AG04449 (cell line): ENCODE measurements at regions not wholly inside any gene's neighbourhood (a gene's known extent, or its start where the extent isn't known, plus 50 kb on each side); places are given as distances from the start of the nearest gene placed in this dataset.

ENCODE experiments used
- CTCF ChIA-PET: fragments of 350-600 bp; formaldehyde crosslinking; extraction: SDS; loops from one replicate; lab custom pipeline; 2021; ENCODE audit warnings: antibody characterized with exemption; lab: Yijun Ruan, JAX
- POLR2A ChIA-PET: fragments of 400-600, 350-600 bp; formaldehyde crosslinking; extraction: SDS; loops from one replicate; lab custom pipeline; 2020; ENCODE audit warnings: antibody characterized with exemption, inconsistent platforms; lab: Yijun Ruan, JAX
- DNase-seq: peaks from one replicate; pipeline ENCODE4 v3.0.0-alpha.2; 2010; ENCODE audit warnings: low read depth, low spot score
- H3K4me3 ChIP-seq: 2 replicates; pipeline ENCODE4 v1.5.1; 2011; ENCODE audit warnings: low read depth, mild to moderate bottlenecking, control low read depth, low read length
- TF ChIP-seq, protein P1 (sequence below): IDR thresholded peaks from one replicate; pipeline ENCODE4 v1.5.1; 2011; ENCODE audit warnings: mild to moderate bottlenecking, moderate library complexity, low read length, control low read depth, inconsistent platforms; ENCODE audit not compliant: insufficient read depth; ENCODE audit errors: missing control alignments

DNA sequence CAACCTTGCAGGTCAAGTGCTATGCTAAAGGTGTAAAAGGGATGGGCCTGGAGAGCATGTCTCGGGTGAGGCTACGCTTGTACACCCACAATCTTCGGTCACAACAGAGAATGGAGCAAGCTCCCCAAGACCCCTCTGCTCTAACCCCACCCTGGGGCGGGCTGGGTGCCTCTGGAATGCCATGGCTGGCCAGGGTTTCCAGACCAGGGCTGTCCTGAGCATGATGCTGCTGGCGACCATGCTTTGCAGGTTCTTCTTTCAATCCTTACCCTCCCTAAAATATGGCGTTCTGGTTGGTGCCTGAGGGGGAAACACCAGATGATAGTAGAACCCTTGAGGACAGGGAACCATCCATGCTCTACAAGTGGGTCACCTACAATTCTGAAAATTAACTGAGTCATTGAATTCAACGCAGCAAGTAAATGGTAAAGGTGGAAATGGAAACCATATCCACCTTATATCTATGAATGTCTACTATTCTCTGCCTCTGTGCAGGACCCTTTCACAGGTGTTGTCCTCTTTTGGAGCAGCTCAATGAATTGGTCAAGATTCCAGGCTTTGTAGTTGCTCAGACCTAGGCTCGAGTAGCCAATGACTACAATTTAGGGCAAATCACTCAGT is 111.6 kb upstream of the EGLN3 start:
- DNase-seq, result no peak
- TF ChIP-seq, protein P1, sequence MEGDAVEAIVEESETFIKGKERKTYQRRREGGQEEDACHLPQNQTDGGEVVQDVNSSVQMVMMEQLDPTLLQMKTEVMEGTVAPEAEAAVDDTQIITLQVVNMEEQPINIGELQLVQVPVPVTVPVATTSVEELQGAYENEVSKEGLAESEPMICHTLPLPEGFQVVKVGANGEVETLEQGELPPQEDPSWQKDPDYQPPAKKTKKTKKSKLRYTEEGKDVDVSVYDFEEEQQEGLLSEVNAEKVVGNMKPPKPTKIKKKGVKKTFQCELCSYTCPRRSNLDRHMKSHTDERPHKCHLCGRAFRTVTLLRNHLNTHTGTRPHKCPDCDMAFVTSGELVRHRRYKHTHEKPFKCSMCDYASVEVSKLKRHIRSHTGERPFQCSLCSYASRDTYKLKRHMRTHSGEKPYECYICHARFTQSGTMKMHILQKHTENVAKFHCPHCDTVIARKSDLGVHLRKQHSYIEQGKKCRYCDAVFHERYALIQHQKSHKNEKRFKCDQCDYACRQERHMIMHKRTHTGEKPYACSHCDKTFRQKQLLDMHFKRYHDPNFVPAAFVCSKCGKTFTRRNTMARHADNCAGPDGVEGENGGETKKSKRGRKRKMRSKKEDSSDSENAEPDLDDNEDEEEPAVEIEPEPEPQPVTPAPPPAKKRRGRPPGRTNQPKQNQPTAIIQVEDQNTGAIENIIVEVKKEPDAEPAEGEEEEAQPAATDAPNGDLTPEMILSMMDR, result no peak
- no peak overlapping the region for H3K4me3 ChIP-seq
- ChIA-PET CTCF (no interaction called here), POLR2A (no interaction called here)

DNA sequence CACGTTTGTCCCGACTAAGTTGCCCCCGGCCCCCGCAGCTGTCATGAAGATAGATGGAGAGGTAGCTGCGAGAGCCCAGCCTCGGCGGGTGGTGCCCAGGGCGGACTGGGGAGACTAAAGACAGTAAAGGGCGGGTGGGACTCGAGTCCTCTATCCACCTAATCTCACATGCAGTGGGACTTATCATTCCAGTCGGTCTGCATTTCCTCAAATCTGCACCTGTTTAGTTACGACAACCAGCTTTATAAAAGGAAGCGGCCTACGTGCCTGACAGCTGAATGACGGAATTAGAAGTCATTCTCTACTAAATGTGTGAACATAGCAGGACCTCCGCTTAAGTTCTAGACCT is 109.8 kb upstream of the EGLN3 start:
- DNase-seq, result no peak
- H3K4me3 ChIP-seq, result peak overlapping the region; percentile 63
- TF ChIP-seq, protein P1, result no peak
- ChIA-PET POLR2A (interaction anchor here (0.8 kb wide), 1 partner anchor 71 kb away, joined by 4 read pairs; no protein-coding TSS in a partner anchor), CTCF (interaction anchor here (0.7 to 1.7 kb wide), 2 partner anchors 9 to 70 kb away, joined by 3 read pairs; no protein-coding TSS in a partner anchor)

DNA sequence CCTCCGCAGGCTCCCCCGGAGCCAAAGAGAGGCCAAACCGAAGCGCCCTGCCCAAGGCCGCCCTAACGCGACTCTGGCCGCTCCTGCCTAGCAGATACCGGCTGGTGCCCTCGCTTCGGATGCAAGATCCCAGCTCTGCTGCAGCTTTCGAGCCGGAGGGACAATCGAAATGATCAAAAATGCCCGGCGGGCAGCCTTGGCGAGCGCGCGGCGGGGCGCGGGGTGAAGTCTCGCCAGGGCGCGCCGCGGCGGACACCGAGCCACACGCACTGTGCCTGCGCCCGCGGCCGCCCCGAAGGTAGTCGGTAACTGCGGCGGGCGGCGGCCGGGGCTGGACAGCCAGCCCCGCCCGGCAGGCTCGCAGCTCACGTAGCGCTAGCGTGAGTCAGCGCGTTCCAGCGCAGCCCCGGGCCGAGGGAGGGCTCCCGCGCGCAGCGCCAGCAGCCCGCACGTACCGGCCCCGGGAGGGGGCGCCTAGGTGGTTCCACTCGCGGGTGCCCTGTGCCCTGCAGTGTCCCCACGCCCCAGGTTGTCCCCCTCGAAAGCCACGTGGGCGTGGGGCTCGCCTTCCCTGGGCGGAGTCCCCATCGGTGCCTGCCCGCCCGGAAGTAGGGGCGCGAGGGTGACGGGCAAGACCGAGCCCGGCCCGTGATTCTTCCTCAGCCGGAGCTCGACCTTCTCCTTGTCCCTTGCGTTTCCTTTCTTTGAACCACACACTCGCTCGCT is 109.2 kb upstream of the EGLN3 start:
- DNase-seq, result no peak
- TF ChIP-seq, protein P1, result no peak
- CTCF ChIA-PET, result interaction anchor here (0.7 to 1.7 kb wide), 2 partner anchors 8 to 69 kb away, joined by 3 read pairs; no protein-coding TSS in a partner anchor
- H3K4me3 ChIP-seq, result peak overlapping the region; percentile 63
- POLR2A ChIA-PET, result interaction anchor here (0.8 kb wide), 1 partner anchor 70 kb away, joined by 4 read pairs; no protein-coding TSS in a partner anchor

DNA sequence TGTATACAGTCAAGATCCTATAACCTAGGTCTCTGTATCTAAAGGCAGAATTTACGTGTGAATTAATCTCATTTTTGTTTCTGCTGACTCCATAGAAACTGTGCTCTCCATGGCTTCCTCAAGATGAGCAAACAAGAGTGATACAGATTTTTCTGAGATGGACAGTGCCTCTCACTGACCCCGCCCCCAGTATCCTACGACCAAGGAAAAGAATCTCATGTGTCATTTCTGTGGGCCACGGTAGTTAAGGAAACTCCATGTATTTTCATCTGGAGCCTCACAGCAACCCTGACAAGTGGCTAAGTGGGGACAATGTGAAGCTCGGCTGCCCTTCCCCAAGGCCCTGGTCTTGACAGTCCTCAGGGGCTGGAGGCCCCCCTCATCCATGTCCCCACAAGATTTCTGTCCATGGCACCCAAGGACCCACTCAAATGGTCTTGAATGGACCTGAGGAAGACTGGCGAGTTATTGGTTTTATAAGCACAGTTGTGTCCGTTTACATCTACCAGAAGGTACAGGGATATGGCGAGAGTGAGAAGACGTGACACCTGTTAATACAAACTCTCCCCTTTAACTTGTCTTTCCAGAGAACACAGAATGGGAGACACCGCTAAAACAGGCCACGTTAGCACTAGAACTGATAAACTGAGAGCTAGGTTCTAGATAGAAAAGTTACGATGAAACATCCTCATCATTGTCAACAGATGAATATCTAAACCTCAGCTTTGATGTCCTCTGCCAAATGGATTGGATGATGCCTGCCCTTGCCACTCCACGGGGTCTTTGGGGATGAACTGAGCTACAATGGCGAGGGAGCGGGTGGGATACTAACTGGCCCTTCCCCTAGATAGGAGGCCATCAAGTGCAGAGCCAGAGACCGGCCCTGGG is 108.4 kb upstream of the EGLN3 start:
- H3K4me3 ChIP-seq, result peak overlapping the region; percentile 63
- no peak for DNase-seq
- TF ChIP-seq, protein P1, result no peak
- POLR2A ChIA-PET, result no interaction called here
- CTCF ChIA-PET, result interaction anchor here (1.7 kb wide), 1 partner anchor 8 kb away, joined by 3 read pairs; no protein-coding TSS in a partner anchor

DNA sequence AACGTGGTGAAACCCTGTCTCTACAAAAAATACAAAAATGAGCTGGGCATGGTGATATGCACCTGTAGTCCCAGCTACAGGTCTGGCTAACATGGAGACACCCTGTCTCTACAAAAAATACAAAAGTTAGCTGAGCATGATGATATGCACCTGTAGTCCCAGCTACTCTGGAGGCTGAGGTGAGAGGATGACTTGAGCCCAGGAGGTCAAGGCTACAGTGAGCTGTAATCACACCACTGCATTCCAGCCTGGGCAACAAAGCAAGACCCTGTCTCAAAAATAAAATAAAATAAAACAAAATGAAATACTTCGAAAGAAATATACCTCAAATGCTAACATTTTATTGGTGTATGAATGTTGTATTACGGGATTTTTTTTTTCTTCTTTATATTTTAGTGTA is 107.6 kb upstream of the EGLN3 start:
- ChIA-PET POLR2A (no interaction called here), CTCF (no interaction called here)
- no peak overlapping the region for H3K4me3 ChIP-seq
- no peak for DNase-seq
- TF ChIP-seq, protein P1, result no peak
